K562 (cell line): ENCODE measurements at regions not wholly inside any gene's neighbourhood (a gene's known extent, or its start where the extent isn't known, plus 50 kb on each side); places are given as distances from the start of the nearest gene placed in this dataset.

Experiments used
- ATAC-seq: fragments of 200-7000 bp; cut with Tn5 transposase; 3 replicates; pipeline ENCODE4 v1.9.1; 2020; ENCODE audit warnings: moderate library complexity
- BruUV-seq: library from RNA; stranded (reverse); fragments of 400-500 nt; replicated peaks from 2 replicates; lab custom pipeline; 2021; lab: Mats Ljungman, UMichigan
- CTCF ChIA-PET: fragments of 300-600 bp; formaldehyde crosslinking; extraction: SDS; loops from one replicate; lab custom pipeline; 2021; ENCODE audit warnings: low intra/inter-chr PET ratio; lab: Yijun Ruan, JAX
- POLR2A ChIA-PET: fragments of 300-600, 350-650 bp; sonication (Branson Sonifier 250); formaldehyde crosslinking; extraction: SDS; loops from one replicate; lab custom pipeline; 2021; ENCODE audit warnings: antibody characterized with exemption, inconsistent platforms; lab: Yijun Ruan, JAX
- DNase-seq, 4 experiments: peaks; one replicate each; pipeline versions ENCODE4 v3.0.0 to v3.0.0-alpha.2; 2011 to 2018; ENCODE audit warnings: low spot score in 3 of 4, mixed read lengths in 3 of 4; ENCODE audit errors: extremely low read depth in 1 of 4
- FAIRE-seq: peaks from 2 replicates; lab custom pipeline; 2011; peaks lifted over from hg19 to GRCh38; lab: Jason Lieb, UNC
- H2AFZ ChIP-seq: 2 replicates; pipeline ENCODE4 v1.6.0; 2011; ENCODE audit warnings: low read depth, low read length, control low read depth, inconsistent platforms
- H3K27ac ChIP-seq: fragments of 200-600 bp; 3 replicates; pipeline ENCODE4 v1.8.0; 2011; ENCODE audit warnings: low read depth, mild to moderate bottlenecking, control low read depth, inconsistent platforms, low read length, moderate library complexity, mixed read lengths; ENCODE audit errors: extremely low read depth
- H3K27me3 ChIP-seq, 2 experiments: fragments of 300-600 bp in 1 of 2; 2 replicates in 1 of 2; 3 replicates in 1 of 2; pipeline versions ENCODE4 v1.6.0 to v1.8.0; 2011; ENCODE audit warnings: inconsistent platforms in 2 of 2, low read length in 2 of 2, mild to moderate bottlenecking in 1 of 2, mixed read lengths in 1 of 2, moderate library complexity in 1 of 2; ENCODE audit not compliant: control insufficient read depth in 2 of 2, insufficient read depth in 2 of 2
- H3K36me3 ChIP-seq: fragments of 300-600 bp; 3 replicates; pipeline ENCODE4 v1.8.0; 2011; ENCODE audit warnings: mild to moderate bottlenecking, low read length, inconsistent platforms; ENCODE audit not compliant: control insufficient read depth, insufficient read depth
- H3K4me1 ChIP-seq, 2 experiments: fragments of 200-600 bp in 1 of 2; replicated peaks in 1 of 2; 2 replicates in 1 of 2; 3 replicates in 1 of 2; pipeline versions ENCODE4 v1.5.1 to v1.8.0; 2011; ENCODE audit warnings: inconsistent platforms in 2 of 2, low read length in 2 of 2, mild to moderate bottlenecking in 1 of 2, mixed read lengths in 1 of 2, moderate library complexity in 1 of 2; ENCODE audit not compliant: control insufficient read depth in 2 of 2, insufficient read depth in 2 of 2
- H3K4me2 ChIP-seq: 2 replicates; pipeline ENCODE4 v1.6.1; 2011; ENCODE audit warnings: low read length, control low read depth, inconsistent platforms, mixed read lengths; ENCODE audit not compliant: insufficient read depth
- H3K4me3 ChIP-seq: fragments of 200-600 bp; sonication (generic), shearing (Covaris generic); 2 replicates; pipeline ENCODE4 v1.5.1; 2016; ENCODE audit warnings: control low read depth, inconsistent platforms
- H3K79me2 ChIP-seq: fragments of 200-600 bp; 3 replicates; pipeline ENCODE4 v1.8.0; 2011; ENCODE audit warnings: low read length, inconsistent platforms; ENCODE audit not compliant: control insufficient read depth, insufficient read depth
- H3K9ac ChIP-seq, 2 experiments: 2 replicates each; pipeline versions ENCODE4 v1.6.0 to v1.6.1; 2011; ENCODE audit warnings: low read depth in 2 of 2, low read length in 2 of 2, control low read depth in 1 of 2, inconsistent platforms in 1 of 2, mild to moderate bottlenecking in 1 of 2, mixed read lengths in 1 of 2; ENCODE audit not compliant: insufficient read depth in 1 of 2
- H3K9me1 ChIP-seq: one replicate; pipeline ENCODE4 v1.6.0; 2011; ENCODE audit warnings: inconsistent platforms, mild to moderate bottlenecking, low read length, moderate library complexity; ENCODE audit not compliant: control insufficient read depth, insufficient read depth
- H3K9me3 ChIP-seq: replicated peaks from 2 replicates; pipeline ENCODE4 v1.5.1; 2011; ENCODE audit warnings: low read depth, low read length, inconsistent platforms; ENCODE audit not compliant: control insufficient read depth, insufficient read depth
- H4K20me1 ChIP-seq: replicated peaks from 2 replicates; pipeline ENCODE4 v1.6.1; 2011; ENCODE audit warnings: low read length, inconsistent platforms, mixed read lengths; ENCODE audit not compliant: control insufficient read depth, insufficient read depth
- BRD4 ChIP-seq: fragments of 200-600 bp; sonication (generic); IDR thresholded peaks from 2 replicates; pipeline ENCODE4 v1.6.1; 2017; ENCODE audit warnings: inconsistent platforms
- EZH2 ChIP-seq: IDR thresholded peaks from 2 replicates; pipeline ENCODE4 v1.6.1; 2012; ENCODE audit warnings: low read depth, mild to moderate bottlenecking, inconsistent platforms, low read length, borderline replicate concordance
- KLF6 ChIP-seq: fragments of 250-450 bp; sonication (Bioruptor Pico); IDR thresholded peaks from 2 replicates; pipeline ENCODE4 v1.4.0; 2020; ENCODE audit warnings: mild to moderate bottlenecking, moderate library complexity, borderline replicate concordance
- SOX6 ChIP-seq: fragments of 450-650 bp; IDR thresholded peaks from 2 replicates; pipeline ENCODE4 v1.6.1; 2014; ENCODE audit warnings: mild to moderate bottlenecking
- WGBS: fragments of 100-300 bp; shearing (Covaris generic); methylation state at CpG from one replicate; pipeline ENCODE4 v1.1.6; 2016; ENCODE audit warnings: low coverage, mixed read lengths; ENCODE audit not compliant: insufficient coverage; ENCODE audit errors: missing lambda C conversion rate; 5-methylcytosine and 5-hydroxymethylcytosine counted together
- in situ Hi-C: fragments of 300-500 bp; cut with MboI; formaldehyde crosslinking; loops from 4 replicates; pipeline ENCODE4 v1.15.0; 2018; ENCODE audit warnings: inconsistent platforms, mixed read lengths
- intact Hi-C: fragments of 100-400 bp; cut with micrococcal nuclease; formaldehyde crosslinking; loops from 2 replicates; pipeline ENCODE4 v1.14.2; 2022
- TF ChIP-seq, protein P1 (sequence below): fragments of 450-650 bp; IDR thresholded peaks from 2 replicates; pipeline ENCODE4 v1.6.1; 2014; ENCODE audit warnings: low read depth, mild to moderate bottlenecking, moderate library complexity, borderline replicate concordance

DNA sequence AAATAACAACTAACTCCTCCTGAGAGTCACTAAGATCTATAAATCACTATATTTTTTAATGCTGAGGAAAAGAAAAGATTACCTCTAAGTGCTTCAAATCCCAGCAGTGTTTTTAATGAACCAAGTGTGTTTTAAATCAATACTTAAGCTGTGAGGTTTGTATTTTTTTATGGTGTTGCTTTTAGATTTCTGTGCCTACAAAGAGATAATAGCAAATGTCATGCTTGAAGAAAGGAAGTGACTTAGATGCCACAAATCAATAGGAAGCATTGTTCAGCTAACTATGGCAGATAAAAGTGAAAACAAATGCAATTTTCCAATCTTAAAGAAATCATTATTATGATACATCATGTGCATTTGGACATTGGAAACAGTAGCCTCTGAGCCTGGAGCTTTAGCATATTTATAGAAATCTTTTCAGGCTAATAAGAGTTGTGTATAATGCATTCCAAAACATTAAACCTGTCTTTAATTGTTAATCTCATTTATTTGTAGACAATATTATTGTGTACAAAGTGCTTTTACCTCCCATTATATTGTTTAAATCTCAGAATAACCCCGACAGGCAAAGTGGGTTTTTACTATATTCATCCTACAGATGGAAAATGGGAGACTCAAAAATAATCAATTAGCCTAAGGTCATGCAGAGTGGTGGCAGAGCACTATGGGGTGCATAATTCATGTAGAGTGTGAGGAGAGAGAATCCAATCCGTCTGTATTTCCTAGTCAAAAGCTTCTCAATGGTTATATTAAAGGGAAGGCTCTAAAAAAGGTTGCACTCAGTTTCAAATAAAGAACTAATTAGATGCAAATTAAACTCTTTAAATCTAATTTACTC, 486.2 kb downstream of the NAV3 start:
- H3K9ac ChIP-seq = no peak overlapping the region
- H3K4me1 ChIP-seq = no peaks in the 10 kb centered on the region
- ChIA-PET POLR2A (no interaction called here), CTCF (no interaction called here)
- H3K27me3 ChIP-seq = no peaks in the 10 kb centered on the region
- no peak overlapping the region for H2AFZ ChIP-seq
- intact Hi-C loops = no loop called here
- H3K4me3 ChIP-seq = no peak overlapping the region
- in situ Hi-C loops = no loop called here
- WGBS = 0% methylated on average over 2 of the region's 2 CpGs
- TF ChIP-seq KLF6 (CRISPR knock-in tag) (no peak), BRD4 (no peak), EZH2 (no peak), SOX6 (no peak)
- TF ChIP-seq, protein P1, sequence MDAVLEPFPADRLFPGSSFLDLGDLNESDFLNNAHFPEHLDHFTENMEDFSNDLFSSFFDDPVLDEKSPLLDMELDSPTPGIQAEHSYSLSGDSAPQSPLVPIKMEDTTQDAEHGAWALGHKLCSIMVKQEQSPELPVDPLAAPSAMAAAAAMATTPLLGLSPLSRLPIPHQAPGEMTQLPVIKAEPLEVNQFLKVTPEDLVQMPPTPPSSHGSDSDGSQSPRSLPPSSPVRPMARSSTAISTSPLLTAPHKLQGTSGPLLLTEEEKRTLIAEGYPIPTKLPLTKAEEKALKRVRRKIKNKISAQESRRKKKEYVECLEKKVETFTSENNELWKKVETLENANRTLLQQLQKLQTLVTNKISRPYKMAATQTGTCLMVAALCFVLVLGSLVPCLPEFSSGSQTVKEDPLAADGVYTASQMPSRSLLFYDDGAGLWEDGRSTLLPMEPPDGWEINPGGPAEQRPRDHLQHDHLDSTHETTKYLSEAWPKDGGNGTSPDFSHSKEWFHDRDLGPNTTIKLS = no peak
- FAIRE-seq (no peak), DNase-seq (no peak), ATAC-seq (no peak)
- H3K4me2 ChIP-seq = no peak overlapping the region
- no peaks in the 10 kb centered on the region for H3K79me2 ChIP-seq
- H4K20me1 ChIP-seq = no peaks in the 10 kb centered on the region
- BruUV-seq = no TSS peak
- H3K27ac ChIP-seq = no peak overlapping the region
- no peaks in the 10 kb centered on the region for H3K9me3 ChIP-seq
- H3K36me3 ChIP-seq = no peaks in the 10 kb centered on the region
- no peaks in the 10 kb centered on the region for H3K9me1 ChIP-seq
